ENCODE measurements at regions not wholly inside any gene's neighbourhood (a gene's known extent, or its start where the extent isn't known, plus 50 kb on each side); places are given as distances from the start of the nearest gene placed in this dataset.

DNA sequence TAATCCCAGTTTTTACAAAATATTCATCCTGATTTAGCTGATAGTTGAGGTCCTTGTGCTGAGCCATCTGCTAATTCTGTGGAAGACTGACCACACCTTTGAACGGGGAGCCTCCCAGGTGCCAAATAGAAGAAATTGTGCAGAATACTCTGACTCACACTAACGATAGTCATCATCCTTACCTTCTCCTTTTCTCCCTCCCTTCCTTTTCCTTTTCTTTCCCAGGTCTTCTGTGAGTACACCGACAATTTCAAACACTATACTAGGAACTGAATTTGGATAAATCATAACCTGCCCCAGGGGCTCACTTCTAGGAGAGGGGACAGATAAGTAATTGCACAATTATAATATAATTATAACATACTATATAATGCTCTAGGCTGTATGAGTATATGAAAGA lies 73.1 kb upstream of the CTSC start:
- Histone ChIP-seq H3K9me3 (ENCODE audit: low read depth) (no peaks in the 10 kb centered on the region), H3F3A (ENCODE audit: low read depth) (no peaks in the 10 kb centered on the region), H3K36me3 (no peaks in the 10 kb centered on the region), H3K4me1 (peaks cover 10% of the 10 kb centered on the region), H2AFZ (replicated peaks) (no peak overlapping the region), H3K4me2 (no peak overlapping the region), H3K9ac (no peak overlapping the region), H3K79me2 (ENCODE audit: low read depth) (no peaks in the 10 kb centered on the region), H4K20me1 (ENCODE audit: low read depth) (no peaks in the 10 kb centered on the region), H3K27me3 (no peaks in the 10 kb centered on the region), H3K4me3 (no peak overlapping the region), H3K27ac (no peak overlapping the region)
- H3K27ac Mint-ChIP-seq: no peak overlapping the region
- no peaks in the 10 kb centered on the region for H3K9me3 Mint-ChIP-seq
- peaks cover 8% of the 10 kb centered on the region for H3K4me1 Mint-ChIP-seq
- H3K27me3 Mint-ChIP-seq (ENCODE audit: insufficient read depth, low read depth): no peaks in the 10 kb centered on the region
- no peak overlapping the region for H3K4me3 Mint-ChIP-seq
- H3K36me3 Mint-ChIP-seq: no peaks in the 10 kb centered on the region
- TF ChIP-seq EZH2phosphoT487 (IDR thresholded peaks at IDR 0.05) (no peak), EZH2 (IDR thresholded peaks at IDR 0.05) (no peak)
- TF ChIP-seq, protein P1, sequence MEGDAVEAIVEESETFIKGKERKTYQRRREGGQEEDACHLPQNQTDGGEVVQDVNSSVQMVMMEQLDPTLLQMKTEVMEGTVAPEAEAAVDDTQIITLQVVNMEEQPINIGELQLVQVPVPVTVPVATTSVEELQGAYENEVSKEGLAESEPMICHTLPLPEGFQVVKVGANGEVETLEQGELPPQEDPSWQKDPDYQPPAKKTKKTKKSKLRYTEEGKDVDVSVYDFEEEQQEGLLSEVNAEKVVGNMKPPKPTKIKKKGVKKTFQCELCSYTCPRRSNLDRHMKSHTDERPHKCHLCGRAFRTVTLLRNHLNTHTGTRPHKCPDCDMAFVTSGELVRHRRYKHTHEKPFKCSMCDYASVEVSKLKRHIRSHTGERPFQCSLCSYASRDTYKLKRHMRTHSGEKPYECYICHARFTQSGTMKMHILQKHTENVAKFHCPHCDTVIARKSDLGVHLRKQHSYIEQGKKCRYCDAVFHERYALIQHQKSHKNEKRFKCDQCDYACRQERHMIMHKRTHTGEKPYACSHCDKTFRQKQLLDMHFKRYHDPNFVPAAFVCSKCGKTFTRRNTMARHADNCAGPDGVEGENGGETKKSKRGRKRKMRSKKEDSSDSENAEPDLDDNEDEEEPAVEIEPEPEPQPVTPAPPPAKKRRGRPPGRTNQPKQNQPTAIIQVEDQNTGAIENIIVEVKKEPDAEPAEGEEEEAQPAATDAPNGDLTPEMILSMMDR (IDR thresholded peaks at IDR 0.05): no peak
- DNase-seq (ENCODE audit: low spot score): no peak

DNA sequence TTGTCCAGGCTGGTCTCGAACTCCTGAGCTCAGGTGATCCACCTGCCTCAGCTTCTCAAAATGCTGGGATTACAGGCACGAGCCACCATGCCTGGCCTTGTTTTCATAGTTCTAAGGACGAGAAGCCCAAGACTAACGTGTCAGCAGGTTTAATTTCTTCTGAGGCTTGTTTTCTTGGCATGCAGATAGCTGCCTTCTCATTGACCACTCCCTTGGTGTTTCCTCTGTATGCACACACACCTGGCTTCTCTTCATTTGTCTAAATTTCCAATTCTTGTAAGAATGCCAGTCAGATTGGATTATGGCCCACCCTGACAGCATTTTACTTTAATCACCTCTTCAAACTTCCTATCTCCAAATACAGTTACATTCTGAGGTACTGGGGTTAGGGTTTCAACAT lies 72.5 kb upstream of the CTSC start:
- Histone ChIP-seq H3K9ac (no peak overlapping the region), H3K4me1 (peaks cover 14% of the 10 kb centered on the region), H2AFZ (replicated peaks) (no peak overlapping the region), H3K79me2 (ENCODE audit: low read depth) (no peaks in the 10 kb centered on the region), H3K9me3 (ENCODE audit: low read depth) (no peaks in the 10 kb centered on the region), H3K36me3 (no peaks in the 10 kb centered on the region), H3K27me3 (no peaks in the 10 kb centered on the region), H3K27ac (no peak overlapping the region), H3K4me3 (no peak overlapping the region), H3F3A (ENCODE audit: low read depth) (no peaks in the 10 kb centered on the region), H3K4me2 (no peak overlapping the region), H4K20me1 (ENCODE audit: low read depth) (no peaks in the 10 kb centered on the region)
- no peak for DNase-seq (ENCODE audit: low spot score)
- Mint-ChIP-seq H3K27me3 (ENCODE audit: insufficient read depth, low read depth) (no peaks in the 10 kb centered on the region), H3K27ac (no peak overlapping the region), H3K4me1 (peaks cover 7% of the 10 kb centered on the region), H3K36me3 (no peaks in the 10 kb centered on the region), H3K9me3 (no peaks in the 10 kb centered on the region), H3K4me3 (no peak overlapping the region)
- TF ChIP-seq, protein P1 (IDR thresholded peaks at IDR 0.05): no peak
- no peak for TF ChIP-seq EZH2 (IDR thresholded peaks at IDR 0.05)
- TF ChIP-seq EZH2phosphoT487 (IDR thresholded peaks at IDR 0.05): no peak

DNA sequence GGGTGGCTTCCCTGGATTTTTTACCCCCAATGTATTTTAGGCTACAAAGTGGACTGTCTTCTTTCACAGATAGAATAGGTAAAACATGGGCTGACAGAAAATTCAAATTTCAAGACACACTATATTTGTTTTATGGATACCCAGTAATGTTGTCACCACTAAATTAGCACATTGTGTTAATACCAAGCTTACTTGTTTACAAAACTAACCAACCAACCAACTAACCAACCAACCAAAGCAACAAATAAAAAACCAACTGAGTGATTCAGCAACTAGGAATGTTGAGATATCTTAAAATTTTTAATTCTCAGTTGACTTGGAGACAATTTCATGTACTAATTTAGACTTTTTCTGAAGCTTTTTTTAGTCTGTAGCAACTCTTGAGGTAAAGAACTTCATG lies 69.3 kb upstream of the CTSC start:
- TF ChIP-seq, protein P1 (IDR thresholded peaks at IDR 0.05): no peak
- TF ChIP-seq EZH2 (IDR thresholded peaks at IDR 0.05) (no peak), EZH2phosphoT487 (IDR thresholded peaks at IDR 0.05) (no peak)
- Histone ChIP-seq H4K20me1 (ENCODE audit: low read depth) (no peaks in the 10 kb centered on the region), H3F3A (ENCODE audit: low read depth) (no peaks in the 10 kb centered on the region), H3K4me3 (no peak overlapping the region), H2AFZ (replicated peaks) (no peak overlapping the region), H3K79me2 (ENCODE audit: low read depth) (no peaks in the 10 kb centered on the region), H3K4me2 (no peak overlapping the region), H3K27me3 (no peaks in the 10 kb centered on the region), H3K9ac (no peak overlapping the region), H3K27ac (no peak overlapping the region), H3K36me3 (no peaks in the 10 kb centered on the region), H3K4me1 (peaks cover 16% of the 10 kb centered on the region), H3K9me3 (ENCODE audit: low read depth) (no peaks in the 10 kb centered on the region)
- no peak for DNase-seq (ENCODE audit: low spot score)
- no peaks in the 10 kb centered on the region for H3K27me3 Mint-ChIP-seq (ENCODE audit: insufficient read depth, low read depth)
- no peak overlapping the region for H3K4me3 Mint-ChIP-seq
- H3K36me3 Mint-ChIP-seq: no peaks in the 10 kb centered on the region
- H3K27ac Mint-ChIP-seq: no peak overlapping the region
- peaks cover 7% of the 10 kb centered on the region for H3K4me1 Mint-ChIP-seq
- no peaks in the 10 kb centered on the region for H3K9me3 Mint-ChIP-seq
